ENCODE measurements at regions not wholly inside any gene's neighbourhood (a gene's known extent, or its start where the extent isn't known, plus 50 kb on each side); places are given as distances from the start of the nearest gene placed in this dataset.

GRCh38 chr2:156765450-156765849 is 329.3 kb downstream of the GPD2 start:
- WGBS (ENCODE audit: insufficient coverage, insufficient replicate concordance, low lambda C conversion rate, missing lambda C conversion rate) = 8% methylated on average over 1 of the region's 1 CpG
- no peaks in the 10 kb centered on the region for H3K4me1 ChIP-seq (ENCODE audit: control insufficient read depth, insufficient read depth, low read length)
- in situ Hi-C loops (cut with MboI) = no loop called here
- H4K20me1 ChIP-seq (ENCODE audit: control insufficient read depth, insufficient read depth) = no peaks in the 10 kb centered on the region
- SMC1A ChIA-PET (ENCODE audit: uncharacterized antibody, unreplicated experiment) = no interaction called here
- RAD21 ChIA-PET (ENCODE audit: unreplicated experiment) = interaction anchor here (1.2 kb wide), 1 partner anchor 428 kb away, joined by 3 read pairs; no protein-coding TSS in a partner anchor
- no peak for TF ChIP-seq SREBF2 (IDR thresholded peaks at IDR 0.05; ENCODE audit: low read length)
- no peak for TF ChIP-seq HDAC2 (IDR thresholded peaks at IDR 0.05)
- TF ChIP-seq KAT2A (conservative IDR thresholded peaks at IDR 0.05; ENCODE audit: control insufficient read depth, low read depth, low read length) = no peak
- TF ChIP-seq CBX5 (IDR thresholded peaks at IDR 0.05; ENCODE audit: low read depth) = no peak
- TF ChIP-seq NFIC (IDR thresholded peaks at IDR 0.05; ENCODE audit: low read depth, low read length) = no peak
- TF ChIP-seq PAX5 (IDR thresholded peaks at IDR 0.05; ENCODE audit: borderline replicate concordance, low read depth, low read length) = no peak
- no peak for TF ChIP-seq NFXL1 (IDR thresholded peaks at IDR 0.05; ENCODE audit: borderline replicate concordance)
- TF ChIP-seq NR2F1 (conservative IDR thresholded peaks at IDR 0.05) = no peak
- TF ChIP-seq EGR1 (IDR thresholded peaks at IDR 0.05; ENCODE audit: borderline replicate concordance in 1 of 2, low read depth in 2 of 2, low read length in 2 of 2) = no peak
- TF ChIP-seq BCL11A (IDR thresholded peaks at IDR 0.05; ENCODE audit: low read depth, low read length) = no peak
- no peak for TF ChIP-seq POU2F2 (IDR thresholded peaks at IDR 0.05; ENCODE audit: borderline replicate concordance, low read depth, low read length)
- no peak for TF ChIP-seq SUZ12 (IDR thresholded peaks at IDR 0.05; ENCODE audit: unreplicated experiment)
- no peak for TF ChIP-seq RBBP5 (conservative IDR thresholded peaks at IDR 0.05)
- no peak for TF ChIP-seq RAD21 (IDR thresholded peaks at IDR 0.05; ENCODE audit: insufficient read depth, low read depth, low read length)
- TF ChIP-seq ELK1 (IDR thresholded peaks at IDR 0.05; ENCODE audit: low read depth, low read length) = no peak
- no peak for TF ChIP-seq CREM (IDR thresholded peaks at IDR 0.05; ENCODE audit: low read depth)
- TF ChIP-seq ZNF622 (IDR thresholded peaks at IDR 0.05) = no peak
- TF ChIP-seq TCF12 (IDR thresholded peaks at IDR 0.05; ENCODE audit: low read depth, low read length) = no peak
- no TSS peak for BruUV-seq (replicated peaks)
- no peaks in the 10 kb centered on the region for H3K27me3 ChIP-seq (replicated peaks in 1 of 2; ENCODE audit: control insufficient read depth in 2 of 2, insufficient read depth in 2 of 2, low read length in 1 of 2)
- no peak overlapping the region for H3K9ac ChIP-seq (ENCODE audit: control insufficient read depth, insufficient read depth, low read length)
- intact Hi-C loops (cut with micrococcal nuclease; ENCODE audit: unreplicated experiment) = no loop called here
- H3K79me2 ChIP-seq (ENCODE audit: control insufficient read depth, insufficient read depth, low read length) = no peaks in the 10 kb centered on the region
- no peak overlapping the region for H3K4me2 ChIP-seq (ENCODE audit: control insufficient read depth, insufficient read depth)
- FAIRE-seq = no peak
- CTCF ChIA-PET = no interaction called here
- POLR2A ChIA-PET = no interaction called here
- H3K9me3 ChIP-seq (replicated peaks; ENCODE audit: control insufficient read depth, insufficient read depth, low read length) = no peaks in the 10 kb centered on the region
- no peak for DNase-seq (ENCODE audit: low read depth, low spot score)
- H3K27ac ChIP-seq (ENCODE audit: control insufficient read depth, insufficient read depth) = no peak overlapping the region
- no peak for ATAC-seq
- H2AFZ ChIP-seq (ENCODE audit: control insufficient read depth, low read depth, low read length) = no peak overlapping the region
- no peak overlapping the region for H3K4me3 ChIP-seq
- H3K36me3 ChIP-seq (ENCODE audit: control insufficient read depth in 2 of 2, insufficient read depth in 2 of 2, low read length in 1 of 2) = no peaks in the 10 kb centered on the region
